KMS-11 (cell line): ENCODE measurements at regions not wholly inside any gene's neighbourhood (a gene's known extent, or its start where the extent isn't known, plus 50 kb on each side); places are given as distances from the start of the nearest gene placed in this dataset.

Source experiments
- H2AFZ ChIP-seq: fragments of 200-600 bp; sonication (generic); 2 replicates; pipeline ENCODE4 v1.6.1; 2016; ENCODE audit warnings: antibody characterized with exemption, mixed run types, low read depth
- H3K27ac ChIP-seq: fragments of 200-600 bp; sonication (generic); 2 replicates; pipeline ENCODE4 v1.6.1; 2016; ENCODE audit warnings: mild to moderate bottlenecking, mixed run types
- H3K27me3 ChIP-seq: fragments of 200-600 bp; sonication (generic); 2 replicates; pipeline ENCODE4 v1.6.1; 2017; ENCODE audit warnings: mild to moderate bottlenecking, low read depth, mixed run types, moderate library complexity; ENCODE audit not compliant: insufficient read depth
- H3K36me3 ChIP-seq: fragments of 200-600 bp; sonication (generic); 2 replicates; pipeline ENCODE4 v1.6.1; 2017; ENCODE audit warnings: mild to moderate bottlenecking, mixed run types; ENCODE audit not compliant: insufficient read depth
- H3K4me1 ChIP-seq: fragments of 200-600 bp; sonication (generic); 2 replicates; pipeline ENCODE4 v1.6.1; 2016; ENCODE audit warnings: mild to moderate bottlenecking, low read depth, mixed run types; ENCODE audit not compliant: poor library complexity, severe bottlenecking
- H3K4me2 ChIP-seq: fragments of 200-600 bp; sonication (generic); 2 replicates; pipeline ENCODE4 v1.7.0; 2016; ENCODE audit warnings: mild to moderate bottlenecking, mixed run types
- H3K4me3 ChIP-seq: fragments of 200-600 bp; sonication (generic); IDR thresholded peaks from 2 replicates; pipeline ENCODE4 v1.6.1; 2017; ENCODE audit warnings: low read depth, low read length, mixed read lengths; ENCODE audit not compliant: insufficient read depth
- H3K79me2 ChIP-seq: fragments of 200-600 bp; sonication (generic); 2 replicates; pipeline ENCODE4 v1.6.1; 2016; ENCODE audit warnings: low read depth, mixed run types; ENCODE audit not compliant: insufficient read depth
- H3K9ac ChIP-seq: fragments of 200-600 bp; sonication (generic); 2 replicates; pipeline ENCODE4 v1.6.1; 2016; ENCODE audit warnings: mild to moderate bottlenecking, mixed run types
- H4K20me1 ChIP-seq: fragments of 200-600 bp; sonication (generic); 2 replicates; pipeline ENCODE4 v1.6.1; 2016; ENCODE audit warnings: mild to moderate bottlenecking, mixed run types; ENCODE audit not compliant: insufficient read depth
- CTCF ChIP-seq: fragments of 200-600 bp; sonication (generic); conservative IDR thresholded peaks from 2 replicates; pipeline ENCODE4 v1.6.1; 2017; ENCODE audit warnings: low read depth, mild to moderate bottlenecking, antibody characterized with exemption, low read length, moderate library complexity, mixed read lengths

- Histone ChIP-seq H3K4me3 (no peak overlapping the region), H3K36me3 (no peaks in the 10 kb centered on the region), H3K79me2 (no peaks in the 10 kb centered on the region), H3K4me2 (no peak overlapping the region), H3K4me1 (no peaks in the 10 kb centered on the region), H2AFZ (no peak overlapping the region), H3K27ac (no peak overlapping the region), H4K20me1 (no peaks in the 10 kb centered on the region), H3K27me3 (no peaks in the 10 kb centered on the region), H3K9ac (no peak overlapping the region)
- no peak for TF ChIP-seq CTCF
Measured at GRCh38 chr6:141607956-141608355, 524.8 kb upstream of the GJE1 start.

DNA sequence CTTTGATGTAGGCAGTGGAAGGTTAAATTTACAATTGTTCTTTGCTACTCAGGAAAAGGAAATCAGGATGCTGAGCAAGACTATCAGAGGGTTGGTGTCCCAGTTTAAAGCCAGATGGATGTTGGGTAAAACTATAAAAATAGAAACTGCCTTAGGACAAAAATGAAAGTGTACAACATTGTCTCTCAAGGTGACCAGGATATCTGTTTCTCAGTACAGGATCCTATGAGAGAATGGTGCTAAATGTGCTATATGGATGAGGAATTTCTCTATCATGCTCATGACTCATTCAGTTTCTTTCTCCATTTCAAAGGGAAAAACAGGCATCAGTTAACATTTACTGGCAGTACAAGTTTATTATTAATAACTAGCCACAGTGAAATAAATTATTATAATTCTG lies 534.2 kb upstream of the GJE1 start:
- Histone ChIP-seq H3K4me3 (no peak overlapping the region), H4K20me1 (no peaks in the 10 kb centered on the region), H3K4me2 (no peak overlapping the region), H3K4me1 (peaks cover 3% of the 10 kb centered on the region), H3K79me2 (no peaks in the 10 kb centered on the region), H3K27ac (no peak overlapping the region), H3K27me3 (no peaks in the 10 kb centered on the region), H3K36me3 (no peaks in the 10 kb centered on the region), H2AFZ (no peak overlapping the region), H3K9ac (no peak overlapping the region)
- TF ChIP-seq CTCF: no peak

DNA sequence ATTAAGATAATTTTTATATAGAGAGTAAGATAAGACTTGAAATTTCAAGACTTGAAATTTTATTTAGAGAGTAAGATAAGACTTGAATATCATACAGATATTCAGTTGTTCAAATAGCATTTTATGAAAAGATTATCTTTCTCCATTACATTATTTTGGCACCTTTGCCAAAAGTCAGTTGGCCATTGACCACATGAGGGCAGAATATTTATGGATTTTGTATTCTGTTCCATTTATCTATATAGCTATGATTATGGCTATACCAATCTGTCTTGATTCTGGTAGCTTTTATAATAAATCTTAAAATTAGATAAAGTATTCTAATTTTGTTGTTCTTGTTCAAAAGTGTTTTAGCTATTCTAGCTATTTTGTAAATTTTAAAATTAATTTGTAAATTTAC lies 537.9 kb upstream of the GJE1 start:
- Histone ChIP-seq H3K4me1 (peaks cover 3% of the 10 kb centered on the region), H3K36me3 (no peaks in the 10 kb centered on the region), H4K20me1 (no peaks in the 10 kb centered on the region), H3K79me2 (no peaks in the 10 kb centered on the region), H3K27ac (no peak overlapping the region), H3K4me2 (no peak overlapping the region), H3K27me3 (no peaks in the 10 kb centered on the region), H3K4me3 (no peak overlapping the region), H3K9ac (no peak overlapping the region), H2AFZ (no peak overlapping the region)
- no peak for TF ChIP-seq CTCF

GRCh38 chr6:141593311-141593710 lies 539.4 kb upstream of the GJE1 start:
- Histone ChIP-seq H3K36me3 (no peaks in the 10 kb centered on the region), H3K4me3 (no peak overlapping the region), H3K4me1 (peaks cover 2% of the 10 kb centered on the region), H4K20me1 (no peaks in the 10 kb centered on the region), H2AFZ (no peak overlapping the region), H3K27me3 (no peaks in the 10 kb centered on the region), H3K79me2 (no peaks in the 10 kb centered on the region), H3K9ac (no peak overlapping the region), H3K4me2 (no peak overlapping the region), H3K27ac (no peak overlapping the region)
- TF ChIP-seq CTCF: no peak
